BJ (cell line): ENCODE measurements at regions not wholly inside any gene's neighbourhood (a gene's known extent, or its start where the extent isn't known, plus 50 kb on each side); places are given as distances from the start of the nearest gene placed in this dataset.
"Not testable (repeated sequence)": the region's sequence is repeated elsewhere in the genome, so short reads cannot be mapped to it uniquely, and the experiment has no call there.

Experiments
- CTCF ChIA-PET: fragments of 350-600 bp; formaldehyde crosslinking; extraction: SDS; loops from one replicate; lab custom pipeline; 2021; ENCODE audit warnings: antibody characterized with exemption, inconsistent platforms; lab: Yijun Ruan, JAX
- POLR2A ChIA-PET: fragments of 300-600 bp; sonication (Branson Sonifier 250); formaldehyde crosslinking; extraction: SDS; loops from one replicate; lab custom pipeline; 2021; ENCODE audit warnings: antibody characterized with exemption; lab: Charles Lee
- DNase-seq: peaks from one replicate; pipeline ENCODE4 v3.0.0-alpha.2; 2011; ENCODE audit warnings: low read depth
- H3K27me3 ChIP-seq: 2 replicates; pipeline ENCODE4 v1.6.0; 2011; ENCODE audit warnings: low read length; ENCODE audit not compliant: control insufficient read depth, insufficient read depth
- H3K36me3 ChIP-seq: 2 replicates; pipeline ENCODE4 v1.5.1; 2011; ENCODE audit warnings: low read length; ENCODE audit not compliant: control insufficient read depth, insufficient read depth
- H3K4me3 ChIP-seq: 2 replicates; pipeline ENCODE4 v1.5.1; 2011; ENCODE audit warnings: low read depth, mild to moderate bottlenecking, control low read depth, low read length
- TF ChIP-seq, protein P1 (sequence below): IDR thresholded peaks from 2 replicates; pipeline ENCODE4 v1.5.1; 2011; ENCODE audit warnings: low read depth, mild to moderate bottlenecking, control low read depth, inconsistent platforms, low read length, moderate library complexity; ENCODE audit not compliant: insufficient read depth

DNA sequence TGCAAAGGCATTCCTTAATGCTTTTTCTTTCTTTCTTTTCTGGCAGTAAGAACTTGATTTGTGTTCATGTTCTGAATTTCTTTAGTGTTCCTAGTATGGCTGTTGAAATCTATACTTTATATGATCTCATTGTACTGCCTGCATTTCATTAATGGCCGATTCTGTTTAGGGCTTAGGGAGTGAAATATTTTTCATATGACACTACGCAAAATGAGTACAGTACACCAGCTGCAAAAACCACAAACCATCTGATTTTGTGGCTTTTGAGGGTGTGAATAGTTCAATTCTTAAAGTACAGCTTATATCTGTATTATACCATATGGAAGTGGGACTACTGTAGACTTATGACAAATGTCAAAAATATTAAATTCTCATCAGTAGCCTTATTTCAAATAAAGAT, 69.1 kb upstream of the FOXP2 start:
- no peak for DNase-seq
- ChIA-PET CTCF (no interaction called here), POLR2A (no interaction called here)
- Histone ChIP-seq H3K4me3 (no peak overlapping the region), H3K36me3 (no peaks in the 10 kb centered on the region), H3K27me3 (no peaks in the 10 kb centered on the region)
- TF ChIP-seq, protein P1, sequence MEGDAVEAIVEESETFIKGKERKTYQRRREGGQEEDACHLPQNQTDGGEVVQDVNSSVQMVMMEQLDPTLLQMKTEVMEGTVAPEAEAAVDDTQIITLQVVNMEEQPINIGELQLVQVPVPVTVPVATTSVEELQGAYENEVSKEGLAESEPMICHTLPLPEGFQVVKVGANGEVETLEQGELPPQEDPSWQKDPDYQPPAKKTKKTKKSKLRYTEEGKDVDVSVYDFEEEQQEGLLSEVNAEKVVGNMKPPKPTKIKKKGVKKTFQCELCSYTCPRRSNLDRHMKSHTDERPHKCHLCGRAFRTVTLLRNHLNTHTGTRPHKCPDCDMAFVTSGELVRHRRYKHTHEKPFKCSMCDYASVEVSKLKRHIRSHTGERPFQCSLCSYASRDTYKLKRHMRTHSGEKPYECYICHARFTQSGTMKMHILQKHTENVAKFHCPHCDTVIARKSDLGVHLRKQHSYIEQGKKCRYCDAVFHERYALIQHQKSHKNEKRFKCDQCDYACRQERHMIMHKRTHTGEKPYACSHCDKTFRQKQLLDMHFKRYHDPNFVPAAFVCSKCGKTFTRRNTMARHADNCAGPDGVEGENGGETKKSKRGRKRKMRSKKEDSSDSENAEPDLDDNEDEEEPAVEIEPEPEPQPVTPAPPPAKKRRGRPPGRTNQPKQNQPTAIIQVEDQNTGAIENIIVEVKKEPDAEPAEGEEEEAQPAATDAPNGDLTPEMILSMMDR, result no peak

DNA sequence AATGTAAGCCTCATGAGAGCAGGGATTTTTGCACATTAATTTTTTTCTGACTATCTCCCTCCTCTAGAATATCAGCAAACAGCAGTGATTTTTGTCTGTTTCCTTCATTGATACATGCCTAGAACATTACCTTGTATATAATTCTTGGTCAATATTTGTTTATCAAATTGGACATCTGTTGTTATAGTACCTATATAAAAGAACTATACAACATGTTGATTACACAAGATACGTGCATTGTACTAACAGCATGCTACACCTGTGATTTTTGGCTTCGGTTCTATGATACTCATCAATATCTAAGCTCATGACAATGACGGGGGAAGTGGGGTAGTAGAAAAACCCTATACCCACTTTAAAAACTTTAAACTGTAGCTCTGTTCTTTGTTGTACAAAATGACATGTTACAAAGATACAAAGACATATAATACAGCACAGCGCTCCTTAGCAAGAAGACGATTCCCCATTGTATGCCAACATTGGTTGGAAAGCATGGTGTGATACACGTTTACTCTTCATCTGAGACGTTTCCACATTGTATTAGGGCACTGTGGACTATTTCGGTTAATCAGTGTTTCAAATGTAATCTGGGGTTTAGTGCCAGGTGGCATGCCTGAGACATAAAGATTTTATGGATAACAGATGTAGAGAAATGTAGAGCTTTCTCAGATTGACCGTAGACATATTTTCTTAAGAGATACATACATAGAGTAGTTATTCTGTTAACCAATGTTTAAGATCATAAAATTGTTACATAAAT, 70.5 kb upstream of the FOXP2 start:
- TF ChIP-seq, protein P1, result no peak
- no peaks in the 10 kb centered on the region for H3K36me3 ChIP-seq
- no peaks in the 10 kb centered on the region for H3K27me3 ChIP-seq
- DNase-seq, result no peak
- H3K4me3 ChIP-seq, result no peak overlapping the region
- ChIA-PET POLR2A (no interaction called here), CTCF (no interaction called here)

DNA sequence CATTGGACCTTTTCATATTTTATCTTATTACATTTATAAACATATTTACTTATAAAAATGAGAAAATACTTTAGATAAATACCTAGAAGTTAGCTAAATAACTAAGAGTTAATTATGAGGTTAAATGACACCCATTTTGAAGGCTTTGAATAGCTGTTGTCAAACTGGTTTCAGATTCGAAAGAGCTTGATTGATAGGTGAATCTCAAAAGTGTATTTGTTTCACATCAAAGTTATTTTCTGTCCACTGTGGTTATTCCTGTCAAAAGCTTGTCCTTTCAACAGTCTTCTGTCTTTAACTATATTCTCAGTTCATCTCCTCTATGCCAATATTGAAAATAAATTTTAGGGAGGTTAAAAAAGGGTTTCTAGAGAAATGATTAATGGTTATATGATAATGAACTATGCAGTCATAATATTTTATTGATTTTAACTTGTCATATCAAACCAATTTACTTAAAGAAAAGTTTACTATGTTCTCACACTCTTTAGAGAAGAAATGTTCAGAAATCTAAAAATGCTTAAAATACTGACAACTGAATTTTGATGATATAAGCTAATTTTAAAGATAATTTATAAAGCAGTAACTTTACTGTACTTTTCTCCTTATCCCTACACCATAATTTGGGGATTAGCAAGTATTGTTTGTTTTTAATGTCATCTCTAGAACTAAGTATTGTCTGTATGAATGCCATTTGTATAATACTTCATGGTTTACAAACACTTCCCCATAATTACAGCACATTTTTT, 72.0 kb upstream of the FOXP2 start:
- DNase-seq, result no peak
- TF ChIP-seq, protein P1, result no peak
- ChIA-PET CTCF (no interaction called here), POLR2A (no interaction called here)
- Histone ChIP-seq H3K27me3 (no peaks in the 10 kb centered on the region), H3K36me3 (no peaks in the 10 kb centered on the region), H3K4me3 (no peak overlapping the region)

DNA sequence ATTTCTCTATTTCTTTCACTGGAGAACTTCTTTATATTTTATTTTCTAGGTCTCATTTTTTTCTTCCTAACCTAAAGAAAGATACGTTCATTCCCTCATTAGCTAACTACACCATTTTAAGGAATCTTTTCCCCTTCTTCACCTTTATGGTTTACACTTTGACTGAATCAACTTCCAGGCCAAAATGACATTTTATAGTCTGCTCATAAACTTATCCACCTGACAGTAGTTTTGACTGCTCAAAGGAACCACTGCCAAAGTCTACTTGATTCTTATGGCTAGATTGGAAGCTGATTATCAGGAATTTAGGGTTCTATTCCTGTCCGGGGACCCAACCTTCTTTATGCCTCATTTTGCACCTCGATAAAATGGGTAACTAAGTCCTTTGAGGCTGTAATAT, 73.0 kb upstream of the FOXP2 start:
- ChIA-PET POLR2A (no interaction called here), CTCF (no interaction called here)
- DNase-seq, result no peak
- H3K36me3 ChIP-seq, result no peaks in the 10 kb centered on the region
- TF ChIP-seq, protein P1, result no peak
- no peak overlapping the region for H3K4me3 ChIP-seq
- H3K27me3 ChIP-seq, result no peaks in the 10 kb centered on the region

DNA sequence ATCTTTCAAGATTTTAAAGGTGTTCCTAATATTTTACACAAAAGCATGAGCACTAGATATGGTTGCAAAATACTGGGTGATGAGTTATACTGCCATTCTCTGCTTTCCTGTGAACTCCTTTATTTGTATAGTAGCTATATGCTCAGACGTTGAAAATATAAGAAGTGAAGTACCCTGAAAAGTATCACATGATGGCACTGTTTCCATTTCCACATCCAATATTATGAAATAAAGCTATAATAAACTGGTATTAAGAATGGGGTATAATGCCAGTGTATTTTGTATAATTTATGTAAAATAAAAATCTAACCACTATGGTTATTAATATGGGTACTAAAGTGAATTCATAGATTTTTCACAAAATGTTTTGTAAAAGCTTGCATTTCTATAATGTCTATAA, 79.6 kb upstream of the FOXP2 start:
- no peak for DNase-seq
- ChIA-PET POLR2A (no interaction called here), CTCF (no interaction called here)
- H3K4me3 ChIP-seq, result no peak overlapping the region
- H3K36me3 ChIP-seq, result no peaks in the 10 kb centered on the region
- H3K27me3 ChIP-seq, result no peaks in the 10 kb centered on the region
- TF ChIP-seq, protein P1, result no peak

DNA sequence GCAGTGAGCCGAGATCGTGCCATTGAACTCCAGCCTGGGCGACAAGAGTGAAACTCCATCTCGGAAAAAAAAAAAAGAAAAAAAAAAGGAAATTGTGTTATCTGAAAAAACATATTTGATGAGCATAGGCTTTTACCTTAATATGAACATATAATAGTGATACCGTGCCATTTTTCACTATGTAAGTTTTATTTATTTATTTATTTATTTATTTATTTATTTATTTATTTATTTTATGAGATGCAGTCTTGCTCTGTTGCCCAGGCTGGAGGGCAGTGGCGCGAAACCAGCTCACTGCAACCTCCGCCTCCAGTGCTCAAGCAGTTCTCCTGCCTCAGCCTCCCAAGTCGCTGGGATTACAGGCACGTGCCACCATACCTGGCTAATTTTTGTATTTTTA, 85.2 kb upstream of the FOXP2 start:
- H3K27me3 ChIP-seq, H3K36me3 ChIP-seq, H3K4me3 ChIP-seq, POLR2A ChIA-PET, DNase-seq, CTCF ChIA-PET: not testable (repeated sequence)
